MM.1S (cell line): ENCODE measurements at regions not wholly inside any gene's neighbourhood (a gene's known extent, or its start where the extent isn't known, plus 50 kb on each side); places are given as distances from the start of the nearest gene placed in this dataset.

Experiments used
- DNase-seq: peaks from one replicate; pipeline ENCODE4 v3.0.0-alpha.2; 2015
- H2AFZ ChIP-seq: fragments of 300-600 bp; sonication (generic); 2 replicates; pipeline ENCODE4 v1.6.0; 2016; ENCODE audit warnings: antibody characterized with exemption, low read length
- H3F3A ChIP-seq: fragments of 300-600 bp; sonication (generic); 2 replicates; pipeline ENCODE4 v1.6.1; 2016; ENCODE audit warnings: mild to moderate bottlenecking, antibody characterized with exemption, low read length, moderate library complexity, mixed read lengths; ENCODE audit not compliant: insufficient read depth
- H3K27ac ChIP-seq: fragments of 300-600 bp; sonication (generic); 2 replicates; pipeline ENCODE4 v1.5.1; 2016; ENCODE audit warnings: mild to moderate bottlenecking, low read length
- H3K27me3 ChIP-seq: fragments of 300-600 bp; sonication (generic); replicated peaks from 2 replicates; pipeline ENCODE4 v1.6.0; 2016; ENCODE audit warnings: low read length; ENCODE audit not compliant: insufficient read depth
- H3K36me3 ChIP-seq: fragments of 300-600 bp; sonication (generic); replicated peaks from 2 replicates; pipeline ENCODE4 v1.6.1; 2016; ENCODE audit warnings: mild to moderate bottlenecking, low read length, mixed read lengths; ENCODE audit not compliant: insufficient read depth
- H3K4me1 ChIP-seq: fragments of 300-600 bp; sonication (generic); 2 replicates; pipeline ENCODE4 v1.6.1; 2016; ENCODE audit warnings: low read length, mixed read lengths
- H3K4me2 ChIP-seq: fragments of 300-600 bp; sonication (generic); 2 replicates; pipeline ENCODE4 v1.6.0; 2016; ENCODE audit warnings: low read depth, low read length
- H3K4me3 ChIP-seq: fragments of 300-600 bp; sonication (generic); 2 replicates; pipeline ENCODE4 v1.5.1; 2016; ENCODE audit warnings: low read length, mixed read lengths
- H3K79me2 ChIP-seq: fragments of 300-600 bp; sonication (generic); 2 replicates; pipeline ENCODE4 v1.6.1; 2016; ENCODE audit warnings: mixed run types, low read length, mixed read lengths
- H3K9ac ChIP-seq: fragments of 300-600 bp; sonication (generic); 2 replicates; pipeline ENCODE4 v1.6.1; 2016; ENCODE audit warnings: low read length, mixed read lengths
- H3K9me2 ChIP-seq: fragments of 300-600 bp; sonication (generic); replicated peaks from 2 replicates; pipeline ENCODE4 v1.6.1; 2016; ENCODE audit warnings: mild to moderate bottlenecking, low read length, mixed read lengths; ENCODE audit not compliant: insufficient read depth
- H3K9me3 ChIP-seq: fragments of 300-600 bp; sonication (generic); replicated peaks from 2 replicates; pipeline ENCODE4 v1.6.1; 2016; ENCODE audit warnings: mild to moderate bottlenecking, low read length, mixed read lengths; ENCODE audit not compliant: insufficient read depth
- H4K20me1 ChIP-seq: fragments of 300-600 bp; sonication (generic); 2 replicates; pipeline ENCODE4 v1.6.1; 2016; ENCODE audit warnings: mild to moderate bottlenecking, low read length, moderate library complexity, mixed read lengths; ENCODE audit not compliant: insufficient read depth
- CTCF ChIP-seq: fragments of 300-600 bp; sonication (generic); IDR thresholded peaks from 2 replicates; pipeline ENCODE4 v1.5.1; 2016; ENCODE audit warnings: antibody characterized with exemption, low read length, mixed read lengths
- EZH2 ChIP-seq: fragments of 300-600 bp; sonication (generic); optimal IDR thresholded peaks from 2 replicates; pipeline ENCODE3; 2017; ENCODE audit warnings: low read depth, mild to moderate bottlenecking, antibody characterized with exemption, low read length, mixed read lengths
- EZH2phosphoT487 ChIP-seq: fragments of 300-600 bp; sonication (generic); IDR thresholded peaks from 2 replicates; pipeline ENCODE4 v1.6.1; 2018; ENCODE audit warnings: antibody characterized with exemption, low read length

DNA sequence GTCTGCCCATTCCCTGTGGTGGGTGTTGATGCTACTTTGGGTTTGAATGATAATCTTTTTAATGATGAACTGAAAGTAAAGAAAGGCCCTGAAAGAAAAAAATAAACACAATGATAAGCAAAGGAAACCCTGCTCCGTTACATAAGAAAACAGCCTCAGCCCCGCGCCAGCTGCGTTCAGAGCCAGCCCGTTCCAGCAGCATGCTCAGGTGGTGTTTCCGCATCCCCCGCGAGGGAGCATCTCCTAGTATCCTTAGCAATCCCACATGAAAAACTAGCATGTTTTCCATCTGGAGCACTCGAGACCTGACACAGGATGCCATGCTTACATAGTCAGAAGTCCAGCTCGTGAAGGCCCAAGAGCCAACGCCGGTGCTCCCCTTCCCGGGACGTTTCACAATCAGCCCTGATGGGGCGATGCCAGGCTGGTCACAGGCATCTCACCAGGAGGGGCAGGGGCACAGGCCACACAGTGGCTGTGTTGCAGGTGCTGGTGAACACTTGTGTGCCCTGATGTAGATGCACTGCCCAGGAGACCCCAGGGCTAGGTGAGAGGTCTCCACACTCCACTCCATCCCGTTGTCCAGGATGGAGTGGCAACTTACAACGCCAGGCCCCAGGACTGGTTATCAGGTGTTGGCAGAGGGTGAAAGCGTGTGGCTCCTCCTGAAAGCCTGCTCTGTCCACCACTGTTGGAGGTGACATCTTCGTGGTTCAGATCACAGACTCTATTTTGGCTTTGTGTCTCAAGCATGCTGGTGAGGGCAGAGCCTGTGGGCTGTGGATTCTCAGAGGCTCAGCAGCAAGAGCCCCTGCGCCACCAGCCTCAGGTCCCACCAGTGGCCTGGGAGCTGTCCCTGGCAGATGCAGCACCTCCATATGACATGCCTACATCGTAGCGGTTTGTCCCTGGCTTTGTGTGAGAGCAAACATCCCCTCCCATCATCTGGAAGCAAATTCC, 246.8 kb upstream of the IRX1 start:
- no peaks in the 10 kb centered on the region for H3F3A ChIP-seq
- no peaks in the 10 kb centered on the region for H3K79me2 ChIP-seq
- H3K9me2 ChIP-seq, result no peaks in the 10 kb centered on the region
- no peak overlapping the region for H3K4me3 ChIP-seq
- no peaks in the 10 kb centered on the region for H3K4me1 ChIP-seq
- H3K27ac ChIP-seq, result no peak overlapping the region
- no peak overlapping the region for H3K4me2 ChIP-seq
- no peak overlapping the region for H3K9ac ChIP-seq
- no peaks in the 10 kb centered on the region for H3K27me3 ChIP-seq
- no peaks in the 10 kb centered on the region for H4K20me1 ChIP-seq
- no peak overlapping the region for H2AFZ ChIP-seq
- no peak for TF ChIP-seq EZH2
- no peak for TF ChIP-seq EZH2phosphoT487
- TF ChIP-seq CTCF, result no peak
- DNase-seq, result no peak
- H3K36me3 ChIP-seq, result no peaks in the 10 kb centered on the region
- no peaks in the 10 kb centered on the region for H3K9me3 ChIP-seq

DNA sequence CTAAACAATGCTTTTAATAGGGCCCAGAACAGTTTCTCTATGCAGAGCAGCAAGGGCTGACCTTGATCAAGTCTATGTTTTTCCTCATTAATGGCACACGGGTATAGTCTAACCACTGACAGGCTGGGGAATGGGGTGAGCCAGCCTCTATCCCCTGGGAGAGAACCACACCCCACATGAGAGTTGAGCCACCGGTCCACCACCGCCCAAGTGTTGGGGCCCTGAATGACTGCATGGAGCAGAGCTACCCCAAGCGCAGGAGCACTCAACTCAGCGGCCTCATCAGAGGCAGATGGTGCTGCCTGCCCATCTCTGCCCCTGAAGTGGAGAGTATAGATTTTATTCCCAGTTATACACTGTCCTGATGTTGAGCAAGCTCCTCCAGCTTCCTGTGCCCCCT, 247.9 kb upstream of the IRX1 start:
- no peaks in the 10 kb centered on the region for H3K9me2 ChIP-seq
- H3K4me3 ChIP-seq, result no peak overlapping the region
- no peak for DNase-seq
- no peak overlapping the region for H3K9ac ChIP-seq
- no peak overlapping the region for H2AFZ ChIP-seq
- H3K27ac ChIP-seq, result no peak overlapping the region
- H3K79me2 ChIP-seq, result no peaks in the 10 kb centered on the region
- H3K4me2 ChIP-seq, result no peak overlapping the region
- H3K4me1 ChIP-seq, result no peaks in the 10 kb centered on the region
- no peaks in the 10 kb centered on the region for H3K27me3 ChIP-seq
- no peaks in the 10 kb centered on the region for H3K9me3 ChIP-seq
- H3K36me3 ChIP-seq, result no peaks in the 10 kb centered on the region
- H4K20me1 ChIP-seq, result no peaks in the 10 kb centered on the region
- no peak for TF ChIP-seq EZH2
- no peak for TF ChIP-seq EZH2phosphoT487
- TF ChIP-seq CTCF, result no peak
- H3F3A ChIP-seq, result no peaks in the 10 kb centered on the region

- Histone ChIP-seq H3F3A (no peaks in the 10 kb centered on the region), H3K27me3 (no peaks in the 10 kb centered on the region), H3K4me1 (no peaks in the 10 kb centered on the region), H2AFZ (no peak overlapping the region), H3K9me2 (no peaks in the 10 kb centered on the region), H3K27ac (no peak overlapping the region), H4K20me1 (no peaks in the 10 kb centered on the region), H3K4me3 (no peak overlapping the region), H3K9ac (no peak overlapping the region), H3K79me2 (no peaks in the 10 kb centered on the region), H3K9me3 (no peaks in the 10 kb centered on the region), H3K36me3 (no peaks in the 10 kb centered on the region), H3K4me2 (no peak overlapping the region)
- no peak for TF ChIP-seq CTCF
- TF ChIP-seq EZH2phosphoT487, result no peak
- no peak for TF ChIP-seq EZH2
- DNase-seq, result no peak
Observed at GRCh38 chr5:3346111-3346820, 249.4 kb upstream of the IRX1 start.
